Skeletal muscle tissue (tissue), 3 donors: ENCODE measurements at regions not wholly inside any gene's neighbourhood (a gene's known extent, or its start where the extent isn't known, plus 50 kb on each side); places are given as distances from the start of the nearest gene placed in this dataset.

Experiments
- H3K27ac ChIP-seq: one replicate; pipeline ENCODE4 v1.7.0; 2013; ENCODE audit warnings: mild to moderate bottlenecking, low read depth, low read length, inconsistent platforms
- H3K27me3 ChIP-seq, 3 donors: one replicate each; pipeline ENCODE4 v1.7.0; 2013; ENCODE audit warnings: low read length in 3 of 3; ENCODE audit not compliant: control insufficient read depth in 3 of 3, insufficient read depth in 3 of 3
- H3K36me3 ChIP-seq, 3 donors: one replicate each; pipeline ENCODE4 v1.7.0; 2013; ENCODE audit warnings: low read length in 3 of 3; ENCODE audit not compliant: control insufficient read depth in 3 of 3, insufficient read depth in 3 of 3
- H3K4me1 ChIP-seq, 3 donors: one replicate each; pipeline ENCODE4 v1.7.0; 2013; ENCODE audit warnings: low read length in 3 of 3, mild to moderate bottlenecking in 3 of 3; ENCODE audit not compliant: control insufficient read depth in 3 of 3, insufficient read depth in 3 of 3
- H3K4me3 ChIP-seq, 3 donors: one replicate each; pipeline ENCODE4 v1.7.0; 2013; ENCODE audit warnings: low read length in 3 of 3
- H3K9ac ChIP-seq, 3 donors: one replicate each; pipeline ENCODE4 v1.7.0; 2013; ENCODE audit warnings: low read length in 3 of 3, mild to moderate bottlenecking in 3 of 3, moderate library complexity in 2 of 3, low read depth in 1 of 3
- H3K9me3 ChIP-seq, 3 donors: one replicate each; pipeline ENCODE4 v1.7.0; 2013; ENCODE audit warnings: low read length in 3 of 3; ENCODE audit not compliant: control insufficient read depth in 3 of 3
- donor health status: Osteomylitis.

- Histone ChIP-seq H3K9ac (no peak overlapping the region), H3K4me3 (no peak overlapping the region), H3K36me3 (peaks cover 0 to 6% (median 0%) of the 10 kb centered on the region in 3 donors)
These were observed 101.9 kb downstream of the LITAF start for GRCh38 chr16:11484691-11485258.

GRCh38 chr16:11485676-11486075 lies 101.0 kb downstream of the LITAF start:
- Histone ChIP-seq H3K27ac (no peak overlapping the region), H3K9me3 (peaks cover 1 to 4% (median 2%) of the 10 kb centered on the region in 3 donors), H3K36me3 (peaks cover 0 to 6% (median 0%) of the 10 kb centered on the region in 3 donors), H3K4me3 (no peak overlapping the region), H3K27me3 (no peaks in the 10 kb centered on the region), H3K9ac (no peak overlapping the region), H3K4me1 (no peaks in the 10 kb centered on the region)

More at GRCh38 chr16:11484691-11485258, 101.9 kb downstream of the LITAF start:
- Histone ChIP-seq H3K27ac (no peak overlapping the region), H3K4me1 (no peaks in the 10 kb centered on the region), H3K27me3 (no peaks in the 10 kb centered on the region), H3K9me3 (peaks cover 0 to 4% (median 0%) of the 10 kb centered on the region in 3 donors)

DNA sequence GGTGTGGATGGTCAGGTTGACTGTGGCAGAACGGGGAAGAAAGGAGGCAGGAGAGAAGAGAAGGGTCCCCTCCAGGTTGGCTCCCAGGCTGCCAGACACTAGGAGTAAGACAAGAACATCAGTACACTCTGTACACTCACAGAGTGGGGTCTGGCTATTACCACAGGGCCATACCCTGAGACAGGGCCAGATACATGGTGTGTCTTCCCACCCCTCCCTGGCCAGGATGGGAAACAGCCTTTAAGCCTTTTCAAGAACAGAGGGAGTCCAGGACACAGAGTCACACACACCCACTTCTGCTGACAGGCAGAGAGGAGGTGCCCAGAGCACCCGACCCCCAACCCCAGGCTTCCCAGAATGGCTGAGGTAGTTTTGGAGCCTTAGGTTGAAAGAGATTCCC lies 99.4 kb downstream of the LITAF start:
- Histone ChIP-seq H3K4me3 (no peak overlapping the region), H3K27ac (no peak overlapping the region), H3K4me1 (no peaks in the 10 kb centered on the region), H3K27me3 (no peaks in the 10 kb centered on the region), H3K9me3 (peaks cover 2 to 5% (median 4%) of the 10 kb centered on the region in 3 donors), H3K36me3 (peaks cover 0 to 6% (median 0%) of the 10 kb centered on the region in 3 donors), H3K9ac (no peak overlapping the region)

GRCh38 chr16:11488304-11488703 lies 98.4 kb downstream of the LITAF start:
- peaks cover 0 to 5% (median 2%) of the 10 kb centered on the region in 3 donors for H3K9me3 ChIP-seq
- H3K27me3 ChIP-seq, result no peaks in the 10 kb centered on the region
- H3K27ac ChIP-seq, result no peak overlapping the region
- no peak overlapping the region for H3K4me3 ChIP-seq
- H3K36me3 ChIP-seq, result peaks cover 0 to 6% (median 0%) of the 10 kb centered on the region in 3 donors
- no peak overlapping the region for H3K9ac ChIP-seq
- no peaks in the 10 kb centered on the region for H3K4me1 ChIP-seq

GRCh38 chr16:11491524-11491923 lies 95.2 kb downstream of the LITAF start:
- H3K9me3 ChIP-seq, result peaks cover 0 to 5% (median 2%) of the 10 kb centered on the region in 3 donors
- peaks cover 0 to 6% (median 0%) of the 10 kb centered on the region in 3 donors for H3K36me3 ChIP-seq
- H3K4me1 ChIP-seq, result peaks cover 15 to 22% (median 21%) of the 10 kb centered on the region in 3 donors
- H3K4me3 ChIP-seq, result no peak overlapping the region
- no peaks in the 10 kb centered on the region for H3K27me3 ChIP-seq
- H3K27ac ChIP-seq, result no peak overlapping the region
- H3K9ac ChIP-seq, result no peak overlapping the region

DNA sequence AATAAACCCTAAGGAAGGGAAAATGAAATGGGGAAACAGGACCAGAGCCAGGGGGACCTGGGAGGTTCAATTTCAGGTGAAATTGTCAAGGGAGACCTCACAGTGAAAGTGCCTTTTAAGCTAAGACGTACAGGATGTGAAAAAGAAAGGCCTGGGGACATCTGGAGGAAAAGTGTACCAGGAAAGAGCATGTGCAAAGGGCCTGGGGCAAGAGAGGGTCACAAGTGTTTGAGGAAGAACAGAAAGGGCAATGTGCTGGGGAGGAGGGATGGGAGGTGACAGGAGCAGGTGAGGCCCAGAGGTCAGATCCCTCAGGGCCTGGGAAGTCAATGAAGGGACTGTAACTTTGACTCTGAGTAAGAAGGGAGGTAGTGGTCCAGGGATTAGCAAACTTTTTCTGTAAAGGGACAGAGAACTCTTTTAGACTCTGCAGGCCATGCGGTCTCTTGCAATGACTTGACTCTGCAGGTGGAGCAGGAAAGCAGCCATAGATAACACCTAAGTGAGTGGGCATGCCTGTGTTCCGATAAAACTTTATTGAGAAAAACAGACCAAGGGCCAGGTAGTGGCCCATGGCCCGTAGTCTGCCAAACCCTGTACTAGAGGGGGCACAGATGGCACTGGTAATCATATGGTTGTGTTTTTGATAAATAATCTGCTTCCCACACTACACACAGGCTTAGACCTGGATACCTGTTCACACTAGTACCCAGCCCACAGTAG lies 93.8 kb downstream of the LITAF start:
- H3K4me3 ChIP-seq, result no peak overlapping the region
- H3K27ac ChIP-seq, result no peak overlapping the region
- H3K9ac ChIP-seq, result no peak overlapping the region
- peaks cover 0 to 5% (median 2%) of the 10 kb centered on the region in 3 donors for H3K9me3 ChIP-seq
- H3K27me3 ChIP-seq, result no peaks in the 10 kb centered on the region
- H3K4me1 ChIP-seq, result peaks cover 27 to 35% (median 33%) of the 10 kb centered on the region in 3 donors
- peaks cover 0 to 2% (median 0%) of the 10 kb centered on the region in 3 donors for H3K36me3 ChIP-seq

GRCh38 chr16:11493531-11493929 lies 93.2 kb downstream of the LITAF start:
- H3K4me1 ChIP-seq, result peaks cover 27 to 38% (median 35%) of the 10 kb centered on the region in 3 donors
- H3K36me3 ChIP-seq, result peaks cover 0 to under 1% (median 0%) of the 10 kb centered on the region in 3 donors
- H3K4me3 ChIP-seq, result no peak overlapping the region
- no peaks in the 10 kb centered on the region for H3K27me3 ChIP-seq
- H3K9me3 ChIP-seq, result peaks cover 0 to 5% (median 2%) of the 10 kb centered on the region in 3 donors
- H3K27ac ChIP-seq, result no peak overlapping the region
- H3K9ac ChIP-seq, result no peak overlapping the region

- Histone ChIP-seq H3K27ac (peak overlapping the region; percentile 88), H3K9ac (no peak overlapping the region), H3K9me3 (peaks cover 0 to 5% (median 2%) of the 10 kb centered on the region in 3 donors), H3K4me1 (peaks cover 27 to 41% (median 37%) of the 10 kb centered on the region in 3 donors), H3K36me3 (no peaks in the 10 kb centered on the region), H3K27me3 (no peaks in the 10 kb centered on the region), H3K4me3 (no peak overlapping the region)
These were observed 92.7 kb downstream of the LITAF start for GRCh38 chr16:11494029-11494428.

DNA sequence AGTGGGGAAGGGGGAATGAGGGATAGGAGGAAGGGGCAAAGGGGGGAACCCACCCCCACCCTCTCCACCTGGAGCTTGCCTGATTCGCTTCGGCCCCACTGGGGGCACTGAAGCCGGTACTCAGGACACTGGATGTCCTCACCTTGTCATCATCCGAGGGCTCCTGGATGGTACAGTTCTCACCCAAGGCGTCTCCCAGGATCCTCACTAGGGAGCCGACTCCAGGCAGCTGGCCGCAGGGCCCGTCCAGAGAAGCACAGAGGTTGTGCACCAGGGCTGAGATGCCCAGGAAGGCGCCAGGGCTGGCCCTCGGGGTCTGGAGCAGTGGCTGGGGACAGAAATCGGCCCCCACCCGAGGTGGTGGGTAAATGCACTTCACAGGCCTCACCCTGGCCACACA lies 92.3 kb downstream of the LITAF start:
- Histone ChIP-seq H3K4me1 (peaks cover 27 to 43% (median 39%) of the 10 kb centered on the region in 3 donors), H3K9ac (peak overlapping the region in 2 of 3 donors; percentile 66 to 85), H3K4me3 (peak overlapping the region in 1 of 3 donors; percentile 6), H3K27me3 (no peaks in the 10 kb centered on the region), H3K27ac (peak overlapping the region; percentile 88), H3K36me3 (no peaks in the 10 kb centered on the region), H3K9me3 (peaks cover 0 to 5% (median 2%) of the 10 kb centered on the region in 3 donors)

DNA sequence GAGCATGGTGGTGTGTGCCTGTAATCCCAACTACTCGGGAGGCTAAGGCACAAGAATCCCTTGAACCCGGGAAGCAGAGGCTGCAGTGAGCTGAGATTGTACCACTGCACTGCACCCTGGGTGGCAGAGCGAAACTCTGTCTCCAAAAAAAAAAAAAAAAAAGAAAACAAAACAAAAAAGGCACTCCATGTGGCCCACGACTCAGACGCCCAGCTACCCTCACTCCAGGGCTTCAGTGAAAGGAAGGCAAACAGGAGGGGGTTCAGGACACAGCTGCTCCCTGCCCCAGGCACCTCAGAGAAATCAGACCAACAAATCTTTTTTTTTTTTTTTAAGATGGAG lies 91.7 kb downstream of the LITAF start:
- no peak overlapping the region for H3K4me3 ChIP-seq

More for the DNA sequence above, 91.7 kb downstream of the LITAF start:
- Histone ChIP-seq H3K36me3 (no peaks in the 10 kb centered on the region), H3K4me1 (peaks cover 27 to 47% (median 39%) of the 10 kb centered on the region in 3 donors), H3K27me3 (no peaks in the 10 kb centered on the region), H3K9ac (peak overlapping the region; percentile 33 to 85 (median 66)), H3K9me3 (peaks cover 0 to 5% (median 2%) of the 10 kb centered on the region in 3 donors), H3K27ac (peak overlapping the region; percentile 88)
